SK-N-SH treated with all-trans-retinoic acid at 6 μM for 48 hours (cell line): ENCODE measurements at regions not wholly inside any gene's neighbourhood (a gene's known extent, or its start where the extent isn't known, plus 50 kb on each side); places are given as distances from the start of the nearest gene placed in this dataset.

Source experiments
- ATAC-seq: fragments of 200-7000 bp; cut with Tn5 transposase; 3 replicates; pipeline ENCODE4 v1.9.1; 2020; ENCODE audit warnings: mild to moderate bottlenecking, moderate library complexity
- ARNTL ChIP-seq: fragments of 450-650 bp; formaldehyde crosslinking; IDR thresholded peaks from 2 replicates; pipeline ENCODE4 v1.5.0; 2020; ENCODE audit warnings: low read depth, mild to moderate bottlenecking, moderate library complexity, borderline replicate concordance
- CSDC2 ChIP-seq: fragments of 250-450 bp; sonication (Bioruptor Pico); IDR thresholded peaks from 2 replicates; pipeline ENCODE4 v1.5.0; 2020; ENCODE audit warnings: mild to moderate bottlenecking, moderate library complexity
- ESRRG ChIP-seq: fragments of 250-450 bp; sonication (Bioruptor Pico); IDR thresholded peaks from 2 replicates; pipeline ENCODE4 v1.6.1; 2021; ENCODE audit warnings: mild to moderate bottlenecking
- ISL1 ChIP-seq: fragments of 250-450 bp; sonication (Bioruptor Pico); IDR thresholded peaks from 2 replicates; pipeline ENCODE4 v2.1.2; 2022; ENCODE audit warnings: mild to moderate bottlenecking, moderate library complexity
- OSR1 ChIP-seq: fragments of 250-450 bp; sonication (Bioruptor Pico); IDR thresholded peaks from 2 replicates; pipeline ENCODE4 v1.8.0; 2022; ENCODE audit warnings: moderate library complexity, mild to moderate bottlenecking, inconsistent platforms
- PPARA ChIP-seq: fragments of 250-450 bp; sonication (Bioruptor Pico); IDR thresholded peaks from 2 replicates; pipeline ENCODE4 v1.5.0; 2020; ENCODE audit warnings: mild to moderate bottlenecking, borderline replicate concordance
- RARB ChIP-seq: fragments of 250-450 bp; sonication (Bioruptor Pico); IDR thresholded peaks from 2 replicates; pipeline ENCODE4 v1.8.0; 2021; ENCODE audit warnings: mild to moderate bottlenecking, moderate library complexity
- SNAI2 ChIP-seq: fragments of 250-450 bp; sonication (Bioruptor Pico); IDR thresholded peaks from 2 replicates; pipeline ENCODE4 v1.5.0; 2020; ENCODE audit warnings: mild to moderate bottlenecking, moderate library complexity
- TCF4 ChIP-seq: fragments of 250-450 bp; sonication (Bioruptor Pico); IDR thresholded peaks from 2 replicates; pipeline ENCODE4 v1.8.0; 2021; ENCODE audit warnings: mild to moderate bottlenecking, moderate library complexity, borderline replicate concordance
- ZFP3 ChIP-seq: fragments of 250-450 bp; sonication (Bioruptor Pico); IDR thresholded peaks from 2 replicates; pipeline ENCODE4 v1.5.0; 2020; ENCODE audit warnings: mild to moderate bottlenecking, moderate library complexity
- ZNF565 ChIP-seq: fragments of 450-650 bp; formaldehyde crosslinking; conservative IDR thresholded peaks from 2 replicates; pipeline ENCODE4 v1.5.0; 2020; ENCODE audit warnings: low read depth, mild to moderate bottlenecking, moderate library complexity
- TF ChIP-seq, protein P1 (sequence below): fragments of 250-450 bp; sonication (Bioruptor Pico); IDR thresholded peaks from 2 replicates; pipeline ENCODE4 v1.5.0; 2020; ENCODE audit warnings: mild to moderate bottlenecking, moderate library complexity
- TF ChIP-seq, protein P2 (sequence below): fragments of 250-450 bp; sonication (Bioruptor Pico); IDR thresholded peaks from 2 replicates; pipeline ENCODE4 v1.5.1; 2021; ENCODE audit warnings: mild to moderate bottlenecking, moderate library complexity

DNA sequence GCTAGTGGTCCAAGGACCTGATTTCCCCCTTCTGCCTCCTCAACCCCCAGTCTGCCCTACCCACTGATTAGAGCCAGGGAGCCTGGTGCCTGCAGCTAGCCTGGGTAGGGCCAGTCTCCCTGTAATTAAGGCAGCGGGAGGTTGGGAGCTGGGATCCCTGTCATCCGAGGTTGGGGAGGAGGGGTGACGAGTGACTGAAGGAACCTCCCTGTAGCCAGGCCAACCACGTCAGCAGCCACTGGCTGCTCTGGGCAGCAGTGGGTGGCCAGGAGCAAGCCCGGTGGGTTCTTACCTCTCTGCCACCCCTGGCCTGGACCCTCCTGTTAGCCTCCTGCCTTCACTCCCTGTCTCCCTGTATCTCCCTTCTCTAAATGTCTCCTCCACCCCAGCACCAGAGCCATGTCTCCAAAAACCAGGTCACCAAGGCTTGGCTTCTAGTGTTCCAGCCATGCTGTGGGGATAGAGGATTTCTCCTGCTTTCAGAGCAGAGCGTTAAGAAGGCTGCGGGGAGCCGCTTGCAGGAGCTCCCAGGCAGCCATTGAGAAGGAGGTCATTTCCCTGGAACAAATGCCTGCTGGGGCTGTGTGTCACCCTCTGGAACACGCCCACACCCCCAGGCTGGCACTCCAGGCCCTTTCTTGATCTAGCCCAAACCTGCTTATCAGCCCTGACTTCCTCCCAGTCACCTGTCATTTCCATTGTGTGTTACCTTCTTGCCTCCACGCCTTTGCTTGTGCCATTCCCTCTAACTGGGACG lies 65.0 kb upstream of the GGTA1 start:
- no peak for TF ChIP-seq TCF4
- TF ChIP-seq, protein P1, sequence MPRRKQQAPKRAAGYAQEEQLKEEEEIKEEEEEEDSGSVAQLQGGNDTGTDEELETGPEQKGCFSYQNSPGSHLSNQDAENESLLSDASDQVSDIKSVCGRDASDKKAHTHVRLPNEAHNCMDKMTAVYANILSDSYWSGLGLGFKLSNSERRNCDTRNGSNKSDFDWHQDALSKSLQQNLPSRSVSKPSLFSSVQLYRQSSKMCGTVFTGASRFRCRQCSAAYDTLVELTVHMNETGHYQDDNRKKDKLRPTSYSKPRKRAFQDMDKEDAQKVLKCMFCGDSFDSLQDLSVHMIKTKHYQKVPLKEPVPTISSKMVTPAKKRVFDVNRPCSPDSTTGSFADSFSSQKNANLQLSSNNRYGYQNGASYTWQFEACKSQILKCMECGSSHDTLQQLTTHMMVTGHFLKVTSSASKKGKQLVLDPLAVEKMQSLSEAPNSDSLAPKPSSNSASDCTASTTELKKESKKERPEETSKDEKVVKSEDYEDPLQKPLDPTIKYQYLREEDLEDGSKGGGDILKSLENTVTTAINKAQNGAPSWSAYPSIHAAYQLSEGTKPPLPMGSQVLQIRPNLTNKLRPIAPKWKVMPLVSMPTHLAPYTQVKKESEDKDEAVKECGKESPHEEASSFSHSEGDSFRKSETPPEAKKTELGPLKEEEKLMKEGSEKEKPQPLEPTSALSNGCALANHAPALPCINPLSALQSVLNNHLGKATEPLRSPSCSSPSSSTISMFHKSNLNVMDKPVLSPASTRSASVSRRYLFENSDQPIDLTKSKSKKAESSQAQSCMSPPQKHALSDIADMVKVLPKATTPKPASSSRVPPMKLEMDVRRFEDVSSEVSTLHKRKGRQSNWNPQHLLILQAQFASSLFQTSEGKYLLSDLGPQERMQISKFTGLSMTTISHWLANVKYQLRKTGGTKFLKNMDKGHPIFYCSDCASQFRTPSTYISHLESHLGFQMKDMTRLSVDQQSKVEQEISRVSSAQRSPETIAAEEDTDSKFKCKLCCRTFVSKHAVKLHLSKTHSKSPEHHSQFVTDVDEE (CRISPR knock-in tag): no peak
- no peak for TF ChIP-seq SNAI2 (CRISPR knock-in tag)
- TF ChIP-seq RARB (CRISPR knock-in tag): no peak
- no peak for TF ChIP-seq ISL1 (CRISPR knock-in tag)
- no peak for TF ChIP-seq OSR1 (CRISPR knock-in tag)
- no peak for TF ChIP-seq ESRRG (CRISPR knock-in tag)
- TF ChIP-seq ZNF565: no peak
- no peak for TF ChIP-seq PPARA (CRISPR knock-in tag)
- TF ChIP-seq, all 23 proteins: peak for 0
- ATAC-seq: no peak

DNA sequence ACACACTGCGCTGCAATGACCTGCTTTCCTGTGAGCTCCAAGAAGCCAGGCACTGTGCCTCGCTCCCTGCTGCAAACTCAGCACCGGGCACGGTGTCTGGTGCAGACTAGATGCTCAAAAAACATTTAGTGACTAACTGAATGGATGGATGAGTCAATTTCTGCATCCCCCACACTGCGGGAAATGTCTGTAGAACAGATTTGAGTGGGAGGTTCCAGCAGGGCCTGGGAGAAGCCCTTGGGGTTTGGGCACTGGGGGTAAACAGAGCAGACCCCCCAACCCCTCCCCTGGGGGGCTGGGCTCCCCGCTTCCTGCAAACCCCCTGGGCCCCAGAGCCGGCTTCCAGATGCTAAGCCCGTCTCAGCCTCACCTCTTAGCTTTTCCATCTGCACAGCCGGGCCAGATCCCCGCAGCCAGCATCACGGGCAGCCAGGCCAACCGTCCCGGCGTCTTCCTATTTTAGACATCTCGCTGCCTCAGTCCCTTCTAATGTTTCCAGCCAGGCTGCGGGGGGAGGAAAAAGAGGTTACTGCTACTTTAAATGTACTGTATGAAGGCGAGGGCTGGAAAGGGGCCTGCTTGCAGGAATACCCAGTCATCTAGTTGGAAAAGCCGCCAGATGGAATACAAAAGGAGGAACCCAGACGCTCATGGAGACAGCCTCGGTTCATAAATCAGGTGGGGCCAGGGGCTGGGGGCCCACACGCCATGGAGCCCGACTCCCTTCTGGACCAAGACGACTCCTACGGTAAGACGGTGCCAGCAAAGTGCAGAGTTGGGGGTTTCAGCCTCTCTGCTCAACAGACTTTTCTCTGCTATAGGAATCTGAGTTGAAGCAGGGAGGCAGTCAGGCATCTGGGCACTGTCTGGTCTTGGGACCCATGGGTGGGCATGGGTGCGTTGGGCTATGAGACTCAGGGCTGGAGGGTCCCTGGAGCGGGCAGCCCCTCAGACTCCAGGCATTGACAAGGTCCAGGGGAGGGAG lies 67.1 kb upstream of the GGTA1 start:
- peak; percentile 55 for ATAC-seq
- no peak for TF ChIP-seq ZNF565
- TF ChIP-seq, protein P1 (CRISPR knock-in tag): 0 out of 2 replicates have a peak, but pooled peaks have one; percentile 7

DNA sequence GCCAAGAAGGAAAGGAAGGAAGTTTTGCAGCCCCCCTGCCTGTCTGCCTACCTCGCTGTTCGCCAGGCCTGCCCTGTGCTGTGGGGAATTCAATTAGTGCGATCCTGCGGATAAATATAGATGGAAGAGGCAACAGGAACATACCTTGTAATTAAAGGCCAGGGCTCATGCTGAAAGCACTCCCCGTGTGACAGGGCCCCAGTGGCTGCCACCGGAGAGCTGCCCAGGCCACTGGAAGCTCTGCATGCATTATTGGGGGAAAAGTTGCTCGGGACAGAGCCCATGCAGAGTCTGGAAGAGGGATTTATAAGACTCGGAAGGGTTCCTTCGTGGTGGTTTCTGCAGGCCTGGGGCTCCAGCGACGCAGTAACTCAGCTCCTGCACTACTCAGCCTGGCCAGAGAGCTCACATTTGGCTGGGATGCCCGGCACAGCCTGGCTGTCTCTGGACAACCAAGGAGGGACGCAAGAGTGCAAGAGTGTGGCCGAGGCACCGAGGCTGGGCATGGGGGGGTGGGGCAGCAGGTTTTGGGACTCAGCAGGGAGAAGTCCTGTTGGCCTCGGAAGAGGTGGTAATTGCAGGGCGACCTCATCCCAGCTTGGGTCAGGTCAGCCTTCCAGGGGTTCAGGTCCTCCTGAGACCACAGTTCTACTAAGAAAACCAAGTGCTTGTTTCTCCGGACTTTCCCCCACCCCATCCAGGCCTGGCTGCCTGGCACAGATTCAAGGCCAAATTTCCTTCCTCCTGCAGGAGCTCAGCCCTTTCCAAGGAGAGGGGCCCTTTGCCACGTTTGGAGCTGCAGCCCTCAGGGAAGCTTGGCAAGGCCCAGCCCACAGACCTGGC lies 68.1 kb upstream of the GGTA1 start:
- TF ChIP-seq SNAI2 (CRISPR knock-in tag) (0 out of 2 replicates have a peak, but pooled peaks have one; percentile 26), TCF4 (peak; percentile 81), CSDC2 (no peak), ARNTL (CRISPR knock-in tag) (no peak), ZFP3 (no peak)
- TF ChIP-seq, protein P1 (CRISPR knock-in tag): peak; percentile 80; the same call in 1 of the 2 replicates
- TF ChIP-seq, protein P2, sequence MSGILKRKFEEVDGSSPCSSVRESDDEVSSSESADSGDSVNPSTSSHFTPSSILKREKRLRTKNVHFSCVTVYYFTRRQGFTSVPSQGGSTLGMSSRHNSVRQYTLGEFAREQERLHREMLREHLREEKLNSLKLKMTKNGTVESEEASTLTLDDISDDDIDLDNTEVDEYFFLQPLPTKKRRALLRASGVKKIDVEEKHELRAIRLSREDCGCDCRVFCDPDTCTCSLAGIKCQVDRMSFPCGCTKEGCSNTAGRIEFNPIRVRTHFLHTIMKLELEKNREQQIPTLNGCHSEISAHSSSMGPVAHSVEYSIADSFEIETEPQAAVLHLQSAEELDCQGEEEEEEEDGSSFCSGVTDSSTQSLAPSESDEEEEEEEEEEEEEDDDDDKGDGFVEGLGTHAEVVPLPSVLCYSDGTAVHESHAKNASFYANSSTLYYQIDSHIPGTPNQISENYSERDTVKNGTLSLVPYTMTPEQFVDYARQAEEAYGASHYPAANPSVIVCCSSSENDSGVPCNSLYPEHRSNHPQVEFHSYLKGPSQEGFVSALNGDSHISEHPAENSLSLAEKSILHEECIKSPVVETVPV (CRISPR knock-in tag): 0 out of 2 replicates have a peak, but pooled peaks have one; percentile 37
- ATAC-seq: peak; percentile 80
